Activated T-helper 2 cell treated with anti-CD3 and anti-CD28 coated beads, Interferon-gamma antibody, Interleukin-2, Interleukin-4, amounts not matched to agents 10 μg/mL and 5 μg/mL and 100 μg/mL, durations not matched to agents 14 hours and 24 hours and 36 hours (primary cell): ENCODE measurements at regions not wholly inside any gene's neighbourhood (a gene's known extent, or its start where the extent isn't known, plus 50 kb on each side); places are given as distances from the start of the nearest gene placed in this dataset.
"Not testable (repeated sequence)": the region's sequence is repeated elsewhere in the genome, so short reads cannot be mapped to it uniquely, and the experiment has no call there.

Experiments used
- DNase-seq: peaks from one replicate; pipeline ENCODE4 v3.0.0; 2021; ENCODE audit warnings: low spot score
- H3K27ac Mint-ChIP-seq: one replicate; pipeline ENCODE4 v1.8.0; 2021; ENCODE audit warnings: mixed read lengths
- H3K27me3 Mint-ChIP-seq: one replicate; pipeline ENCODE4 v1.8.0; 2021; ENCODE audit warnings: low read depth, mixed read lengths
- H3K36me3 Mint-ChIP-seq: one replicate; pipeline ENCODE4 v1.8.0; 2021; ENCODE audit warnings: low read depth, mixed read lengths
- H3K4me1 Mint-ChIP-seq: one replicate; pipeline ENCODE4 v1.8.0; 2021; ENCODE audit warnings: low read depth, mixed read lengths
- H3K4me3 Mint-ChIP-seq: one replicate; pipeline ENCODE4 v1.8.0; 2021; ENCODE audit warnings: low read depth, mild to moderate bottlenecking, moderate library complexity, mixed read lengths
- H3K9me3 Mint-ChIP-seq: one replicate; pipeline ENCODE4 v1.8.0; 2021; ENCODE audit warnings: mixed read lengths
- intact Hi-C: fragments of 100-400 bp; cut with micrococcal nuclease; formaldehyde crosslinking; loops from one replicate; pipeline ENCODE4 v1.15.1; 2023

GRCh38 chrX:150229030-150229429, 134.1 kb upstream of the MAMLD1 start:
- no peaks in the 10 kb centered on the region for H3K36me3 Mint-ChIP-seq
- intact Hi-C loops: no loop called here
- no peaks in the 10 kb centered on the region for H3K9me3 Mint-ChIP-seq
- H3K4me3 Mint-ChIP-seq: no peak overlapping the region
- no peak overlapping the region for H3K27ac Mint-ChIP-seq
- peaks cover 12% of the 10 kb centered on the region for H3K27me3 Mint-ChIP-seq
- DNase-seq: no peak
- H3K4me1 Mint-ChIP-seq: peaks cover 2% of the 10 kb centered on the region

DNA sequence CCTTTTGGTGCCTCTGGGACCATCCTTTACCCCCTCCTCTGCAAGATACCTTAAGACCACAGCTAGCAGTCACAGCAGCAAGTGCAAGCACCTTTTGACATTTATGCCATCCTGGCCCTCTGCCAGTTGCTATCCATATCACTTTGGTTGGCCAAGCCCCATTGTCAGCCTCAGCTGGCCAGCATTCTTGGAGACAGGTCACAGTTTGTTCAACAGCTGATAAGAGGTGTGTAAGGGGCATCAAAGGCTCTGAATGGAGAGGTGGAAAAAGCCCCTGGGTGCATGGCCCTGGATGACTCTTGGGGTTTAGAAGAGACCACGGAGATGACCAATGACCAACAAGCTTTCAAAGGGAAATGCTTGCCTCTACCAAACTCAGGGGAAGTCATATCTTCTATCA, 133.6 kb upstream of the MAMLD1 start:
- Mint-ChIP-seq H3K9me3 (no peaks in the 10 kb centered on the region), H3K27me3 (peaks cover 12% of the 10 kb centered on the region), H3K4me1 (peaks cover 2% of the 10 kb centered on the region), H3K27ac (no peak overlapping the region), H3K36me3 (no peaks in the 10 kb centered on the region), H3K4me3 (no peak overlapping the region)
- DNase-seq: no peak
- intact Hi-C loops: no loop called here

DNA sequence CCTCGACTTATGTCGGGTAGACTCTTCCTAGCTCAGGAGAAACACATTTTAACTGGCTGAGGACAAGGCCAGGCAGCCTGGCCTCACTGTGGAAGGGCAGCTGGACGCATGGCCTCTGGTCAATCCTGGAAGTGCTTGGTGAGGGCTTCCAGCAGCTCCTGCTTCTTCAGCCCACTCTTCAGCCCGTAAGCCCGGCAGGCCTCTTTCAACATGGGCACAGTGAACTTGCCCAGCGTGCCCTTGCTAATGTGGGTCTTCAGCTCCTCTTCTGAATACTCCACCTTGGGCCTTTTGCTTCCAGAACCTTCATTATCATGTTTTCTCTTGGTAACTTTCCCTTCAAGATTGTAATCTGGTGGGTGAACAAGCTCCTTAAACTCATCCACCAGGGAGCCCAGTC, 132.2 kb upstream of the MAMLD1 start:
- H3K4me3 Mint-ChIP-seq, H3K36me3 Mint-ChIP-seq, H3K4me1 Mint-ChIP-seq, H3K9me3 Mint-ChIP-seq, DNase-seq, H3K27ac Mint-ChIP-seq, intact Hi-C loops: not testable (repeated sequence)
- peaks cover 12% of the 10 kb centered on the region for H3K27me3 Mint-ChIP-seq

DNA sequence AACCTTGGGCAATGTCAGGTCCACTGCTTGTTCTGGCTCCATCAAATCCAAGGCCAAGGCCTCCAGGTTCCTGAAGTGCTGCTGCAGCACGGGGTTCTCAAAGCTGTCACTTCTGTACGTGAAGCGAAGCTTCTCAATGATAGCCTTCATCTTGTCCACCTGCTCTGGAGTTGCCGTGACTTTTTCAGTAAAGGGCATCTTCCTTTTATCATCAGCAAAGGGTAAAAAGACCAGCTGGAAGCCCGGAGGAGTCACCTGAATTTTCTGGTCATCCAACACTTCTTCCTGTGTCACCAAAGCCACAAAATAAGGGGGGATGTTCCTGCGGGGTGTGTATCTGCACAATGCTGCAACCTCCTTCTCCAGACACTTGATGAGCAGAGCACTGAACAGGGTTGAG, 131.7 kb upstream of the MAMLD1 start:
- intact Hi-C loops, H3K27ac Mint-ChIP-seq, H3K4me1 Mint-ChIP-seq, H3K36me3 Mint-ChIP-seq, H3K4me3 Mint-ChIP-seq, H3K9me3 Mint-ChIP-seq, DNase-seq: not testable (repeated sequence)
- H3K27me3 Mint-ChIP-seq: peaks cover 12% of the 10 kb centered on the region

- H3K4me3 Mint-ChIP-seq, H3K27ac Mint-ChIP-seq, DNase-seq, H3K36me3 Mint-ChIP-seq, H3K9me3 Mint-ChIP-seq, intact Hi-C loops, H3K4me1 Mint-ChIP-seq: not testable (repeated sequence)
- peaks cover 12% of the 10 kb centered on the region for H3K27me3 Mint-ChIP-seq
These were observed 130.9 kb upstream of the MAMLD1 start for GRCh38 chrX:150232222-150232621.

DNA sequence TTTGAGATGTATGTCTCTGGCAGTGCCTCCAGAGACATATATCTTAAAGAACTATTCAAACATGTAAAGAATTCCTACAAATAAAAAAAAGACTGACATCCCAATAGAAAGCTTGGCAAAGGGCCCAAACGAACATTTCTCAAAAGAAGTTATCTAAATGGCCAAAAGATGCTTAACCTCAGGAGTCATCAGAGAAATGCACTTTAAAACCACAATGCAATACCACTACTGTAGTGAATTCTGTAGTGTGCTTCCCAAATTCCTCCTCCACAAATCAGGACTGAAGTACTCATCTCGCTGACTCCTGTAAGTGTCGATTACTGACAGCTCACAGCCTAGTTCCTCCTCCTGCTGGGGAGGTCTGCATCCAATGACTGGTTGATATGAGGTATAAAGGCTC, 129.0 kb upstream of the MAMLD1 start:
- intact Hi-C loops: no loop called here
- no peak for DNase-seq
- Mint-ChIP-seq H3K9me3 (no peaks in the 10 kb centered on the region), H3K4me1 (peaks cover 4% of the 10 kb centered on the region), H3K36me3 (no peaks in the 10 kb centered on the region), H3K4me3 (no peak overlapping the region), H3K27me3 (peaks cover 12% of the 10 kb centered on the region), H3K27ac (no peak overlapping the region)

- Mint-ChIP-seq H3K4me3 (no peak overlapping the region), H3K27me3 (peaks cover 5% of the 10 kb centered on the region), H3K27ac (no peak overlapping the region), H3K36me3 (no peaks in the 10 kb centered on the region), H3K4me1 (peaks cover 4% of the 10 kb centered on the region), H3K9me3 (no peaks in the 10 kb centered on the region)
- intact Hi-C loops: no loop called here
- DNase-seq: no peak
These were observed 126.8 kb upstream of the MAMLD1 start for GRCh38 chrX:150236327-150236726.

DNA sequence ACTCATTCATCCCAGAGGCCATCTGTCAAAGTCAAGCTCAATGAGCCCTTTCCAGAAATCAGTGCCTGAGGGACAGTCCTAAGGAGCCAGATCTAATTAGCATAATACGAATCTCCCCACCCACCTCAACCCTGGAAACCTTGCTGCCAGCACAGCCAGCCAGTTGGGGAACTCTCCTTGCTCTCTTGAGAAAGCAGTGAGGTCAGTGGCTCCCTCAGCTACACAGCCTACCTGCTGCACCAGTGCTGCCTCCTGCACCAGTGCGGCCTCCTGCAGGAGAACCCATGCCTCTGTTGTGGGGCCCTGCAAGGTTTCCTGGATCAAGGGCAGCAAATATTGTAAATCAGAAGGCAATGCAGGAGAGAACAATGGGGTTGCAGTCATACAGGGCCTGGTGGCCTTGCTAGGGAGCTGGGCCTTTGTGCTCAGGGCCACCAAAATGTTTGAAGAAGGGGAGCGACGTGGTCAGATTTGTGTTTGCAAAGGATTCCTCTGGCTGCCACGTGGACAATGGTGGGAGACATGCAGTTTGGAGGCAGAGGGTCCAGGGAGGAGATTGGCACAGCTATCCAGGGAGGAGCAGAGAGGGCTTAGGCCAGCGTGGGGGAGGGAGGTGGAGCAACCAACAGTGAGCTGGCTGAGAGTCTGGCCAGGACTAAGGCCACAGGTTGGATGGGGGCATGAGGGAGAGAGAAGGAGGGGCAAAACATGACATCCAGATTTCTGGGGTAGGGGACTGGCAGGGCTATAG, 124.3 kb upstream of the MAMLD1 start:
- intact Hi-C loops: no loop called here
- Mint-ChIP-seq H3K9me3 (no peaks in the 10 kb centered on the region), H3K4me3 (no peak overlapping the region), H3K27me3 (no peaks in the 10 kb centered on the region), H3K4me1 (peaks cover 4% of the 10 kb centered on the region), H3K36me3 (no peaks in the 10 kb centered on the region), H3K27ac (no peak overlapping the region)
- DNase-seq: no peak

DNA sequence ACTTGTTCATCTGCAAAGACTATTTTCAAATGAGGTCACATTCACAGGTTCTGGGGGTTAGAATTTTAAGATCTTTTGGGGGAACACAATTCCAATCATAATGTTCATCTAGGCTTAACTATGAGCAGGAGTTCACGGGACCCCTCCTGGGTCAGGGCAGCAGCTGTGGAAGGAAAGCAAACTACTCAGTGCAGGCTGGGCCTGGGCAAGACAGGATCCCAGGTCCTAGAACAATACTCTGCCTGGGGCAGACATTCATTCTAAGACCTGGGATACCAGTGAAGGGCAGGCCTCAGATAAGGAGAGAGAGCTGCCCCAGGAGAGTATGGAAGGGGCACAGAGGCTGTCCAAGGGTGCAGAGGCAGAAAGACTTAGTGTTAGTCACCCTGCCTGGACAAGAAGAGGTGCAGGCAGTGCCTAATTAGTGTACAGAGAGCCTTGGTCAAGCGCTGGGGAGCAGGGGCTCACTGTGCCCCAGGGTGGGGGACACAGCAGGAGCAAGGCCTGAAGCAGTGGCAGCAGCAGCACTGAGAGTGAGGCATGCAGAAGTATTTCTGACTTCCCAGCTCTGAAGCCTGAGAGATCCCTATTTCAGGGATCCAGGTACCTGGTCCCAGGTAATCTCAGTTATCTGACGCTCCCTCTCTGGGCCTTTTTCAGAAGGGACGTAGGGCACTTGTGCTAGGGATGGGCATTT, 123.0 kb upstream of the MAMLD1 start:
- no peak overlapping the region for H3K27ac Mint-ChIP-seq
- H3K4me3 Mint-ChIP-seq: no peak overlapping the region
- H3K9me3 Mint-ChIP-seq: no peaks in the 10 kb centered on the region
- intact Hi-C loops: no loop called here
- H3K36me3 Mint-ChIP-seq: no peaks in the 10 kb centered on the region
- peaks cover 4% of the 10 kb centered on the region for H3K4me1 Mint-ChIP-seq
- no peak for DNase-seq
- no peaks in the 10 kb centered on the region for H3K27me3 Mint-ChIP-seq

DNA sequence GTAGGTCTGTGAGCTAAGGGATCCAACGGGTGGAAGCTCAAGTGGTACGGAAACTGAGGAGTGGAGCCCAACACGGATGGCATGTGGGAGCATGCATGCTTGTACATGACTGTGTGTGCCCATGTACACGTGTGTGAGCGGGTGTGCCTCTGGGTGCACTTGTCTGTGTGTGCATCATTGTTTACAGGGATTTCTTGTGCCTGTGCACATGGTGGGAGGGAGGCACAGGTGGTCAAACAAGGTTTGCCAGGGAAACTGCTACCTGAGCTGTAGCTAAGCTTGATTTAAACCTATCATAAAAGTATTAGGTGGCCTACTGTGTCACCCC, 122.5 kb upstream of the MAMLD1 start:
- H3K4me1 Mint-ChIP-seq: peaks cover 4% of the 10 kb centered on the region
- no peaks in the 10 kb centered on the region for H3K9me3 Mint-ChIP-seq
- H3K4me3 Mint-ChIP-seq: no peak overlapping the region
- intact Hi-C loops: no loop called here
- H3K27me3 Mint-ChIP-seq: no peaks in the 10 kb centered on the region
- H3K27ac Mint-ChIP-seq: no peak overlapping the region
- no peaks in the 10 kb centered on the region for H3K36me3 Mint-ChIP-seq
- no peak for DNase-seq

DNA sequence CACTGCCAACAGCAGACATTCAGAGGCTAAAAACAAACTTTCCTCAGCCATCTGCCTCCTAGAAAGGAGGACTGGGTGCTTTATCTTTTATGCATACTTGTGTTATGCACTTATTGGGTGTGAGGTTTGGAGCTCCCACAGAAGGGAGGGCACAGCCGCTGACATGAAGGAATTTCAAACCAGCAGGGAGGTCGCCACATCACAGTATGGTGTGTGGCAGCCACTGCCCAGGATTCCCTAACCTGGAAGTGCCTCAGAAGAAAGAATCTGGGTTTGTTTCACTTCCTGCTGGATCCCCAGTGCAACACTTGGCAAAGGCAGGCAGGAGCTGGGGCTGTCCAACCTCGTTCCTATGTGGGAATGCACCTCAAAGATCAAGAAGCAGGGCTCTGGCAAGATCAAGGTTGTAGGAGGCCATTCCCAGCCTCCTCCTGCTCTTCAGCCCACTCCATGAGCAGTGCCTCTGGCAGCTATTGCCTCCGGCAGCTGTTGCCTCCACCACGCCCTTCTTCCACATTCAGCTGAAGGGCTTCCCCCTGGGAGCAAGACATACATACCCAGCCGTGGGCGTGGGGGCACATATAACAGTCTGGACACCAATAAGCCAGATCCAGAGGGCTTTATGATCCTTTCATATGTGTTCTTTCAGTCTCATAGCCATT, 109.0 kb upstream of the MAMLD1 start:
- intact Hi-C loops: no loop called here
- no peaks in the 10 kb centered on the region for H3K36me3 Mint-ChIP-seq
- H3K9me3 Mint-ChIP-seq: no peaks in the 10 kb centered on the region
- no peak overlapping the region for H3K27ac Mint-ChIP-seq
- H3K27me3 Mint-ChIP-seq: peaks cover 5% of the 10 kb centered on the region
- DNase-seq: no peak
- H3K4me1 Mint-ChIP-seq: peaks cover 11% of the 10 kb centered on the region
- H3K4me3 Mint-ChIP-seq: no peak overlapping the region

DNA sequence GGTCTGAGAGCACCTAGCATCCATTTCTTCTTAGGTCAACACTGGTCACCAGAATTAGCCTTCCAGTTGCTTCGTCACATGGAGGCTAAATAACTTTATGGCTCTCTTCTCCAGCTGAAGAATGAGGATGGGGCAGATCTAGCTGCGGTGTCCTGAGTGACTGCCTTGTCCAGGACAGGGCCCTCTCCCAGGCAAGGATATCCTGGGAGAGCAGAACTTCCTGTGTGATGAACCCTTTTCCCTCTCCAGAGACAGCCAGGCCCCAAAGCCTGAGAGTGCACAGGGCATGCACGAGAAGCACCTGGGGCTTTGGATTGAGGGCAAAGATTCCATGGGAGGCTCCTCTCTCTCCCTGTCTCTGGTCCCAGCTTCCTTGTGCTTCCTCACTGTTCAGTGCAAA, 108.2 kb upstream of the MAMLD1 start:
- no peaks in the 10 kb centered on the region for H3K27me3 Mint-ChIP-seq
- intact Hi-C loops: no loop called here
- peaks cover 11% of the 10 kb centered on the region for H3K4me1 Mint-ChIP-seq

More for the DNA sequence above, 108.2 kb upstream of the MAMLD1 start:
- Mint-ChIP-seq H3K27ac (no peak overlapping the region), H3K4me3 (no peak overlapping the region), H3K36me3 (no peaks in the 10 kb centered on the region), H3K9me3 (no peaks in the 10 kb centered on the region)
- DNase-seq: no peak
